HL-60 (cell line): ENCODE measurements at regions not wholly inside any gene's neighbourhood (a gene's known extent, or its start where the extent isn't known, plus 50 kb on each side); places are given as distances from the start of the nearest gene placed in this dataset.
"Not testable (repeated sequence)": the region's sequence is repeated elsewhere in the genome, so short reads cannot be mapped to it uniquely, and the experiment has no call there.

Source experiments
- DNase-seq, 2 experiments: peaks; one replicate each; pipeline ENCODE4 v3.0.0-alpha.2; 2010 to 2020; ENCODE audit warnings: low read depth in 1 of 2, low spot score in 1 of 2
- H3K27ac ChIP-seq: fragments of 250-450 bp; sonication (Bioruptor Pico); replicated peaks from 2 replicates; pipeline ENCODE4 v1.5.1; 2020; ENCODE audit warnings: mild to moderate bottlenecking, moderate library complexity
- H3K27me3 ChIP-seq: fragments of 250-450 bp; sonication (Bioruptor Pico); 2 replicates; pipeline ENCODE4 v1.5.1; 2021; ENCODE audit warnings: mild to moderate bottlenecking, moderate library complexity; ENCODE audit not compliant: insufficient read depth, poor library complexity, severe bottlenecking
- H3K4me3 ChIP-seq: replicated peaks from 2 replicates; pipeline ENCODE4 v1.5.1; 2011; ENCODE audit warnings: mild to moderate bottlenecking, control low read depth, low read length; ENCODE audit not compliant: insufficient read depth
- CTCF ChIP-seq: IDR thresholded peaks from one replicate; pipeline ENCODE4 v1.5.1; 2011; ENCODE audit warnings: low read length, control low read depth, inconsistent platforms; ENCODE audit not compliant: insufficient read depth
- GABPA ChIP-seq: IDR thresholded peaks from 2 replicates; pipeline ENCODE4 v1.6.1; 2012; ENCODE audit warnings: low read depth
- POLR2AphosphoS5 ChIP-seq: IDR thresholded peaks from 2 replicates; pipeline ENCODE4 v1.6.1; 2012; ENCODE audit warnings: low read depth
- REST ChIP-seq: IDR thresholded peaks from 2 replicates; pipeline ENCODE4 v1.6.1; 2012; ENCODE audit warnings: low read depth; ENCODE audit not compliant: insufficient replicate concordance
- SPI1 ChIP-seq: IDR thresholded peaks from 2 replicates; pipeline ENCODE4 v1.6.1; 2012; ENCODE audit warnings: low read depth, mild to moderate bottlenecking, borderline replicate concordance

DNA sequence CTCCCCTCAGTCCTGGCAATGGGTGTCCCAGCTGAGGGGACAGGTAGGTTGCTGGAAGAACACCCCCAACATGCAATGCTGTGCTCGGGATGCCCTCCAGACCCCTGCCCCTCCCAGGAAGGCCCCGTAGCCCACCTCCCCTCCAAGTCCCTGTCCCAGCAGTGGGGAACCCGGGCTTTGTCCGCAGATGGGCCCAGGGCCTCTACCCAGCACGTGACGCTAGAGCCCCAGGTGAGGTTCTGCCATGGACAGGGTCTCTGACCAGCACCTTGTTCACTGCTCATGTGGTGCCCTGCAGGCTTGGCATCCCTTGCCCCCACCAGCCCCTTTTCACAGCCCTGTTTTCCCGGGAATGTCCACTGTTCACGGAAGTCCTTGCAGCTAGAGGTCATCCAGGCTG lies 220.0 kb upstream of the SGCG start:
- no peak for DNase-seq
- TF ChIP-seq CTCF (no peak), REST (no peak), SPI1 (no peak), GABPA (no peak), POLR2AphosphoS5 (no peak)
- no peak overlapping the region for H3K27ac ChIP-seq
- no peak overlapping the region for H3K4me3 ChIP-seq
- no peaks in the 10 kb centered on the region for H3K27me3 ChIP-seq

GRCh38 chr13:22961342-22961741 lies 219.4 kb upstream of the SGCG start:
- not testable (repeated sequence) for DNase-seq, H3K27me3 ChIP-seq, H3K27ac ChIP-seq, H3K4me3 ChIP-seq
- peak; percentile 37; the same call in 1 of the 2 replicates for TF ChIP-seq SPI1

- no peak for DNase-seq
- Histone ChIP-seq H3K27me3 (no peaks in the 10 kb centered on the region), H3K27ac (no peak overlapping the region), H3K4me3 (no peak overlapping the region)
- TF ChIP-seq GABPA (no peak), SPI1 (no peak), REST (no peak), CTCF (no peak), POLR2AphosphoS5 (no peak)
These were observed 218.8 kb upstream of the SGCG start for GRCh38 chr13:22961835-22962537.

DNA sequence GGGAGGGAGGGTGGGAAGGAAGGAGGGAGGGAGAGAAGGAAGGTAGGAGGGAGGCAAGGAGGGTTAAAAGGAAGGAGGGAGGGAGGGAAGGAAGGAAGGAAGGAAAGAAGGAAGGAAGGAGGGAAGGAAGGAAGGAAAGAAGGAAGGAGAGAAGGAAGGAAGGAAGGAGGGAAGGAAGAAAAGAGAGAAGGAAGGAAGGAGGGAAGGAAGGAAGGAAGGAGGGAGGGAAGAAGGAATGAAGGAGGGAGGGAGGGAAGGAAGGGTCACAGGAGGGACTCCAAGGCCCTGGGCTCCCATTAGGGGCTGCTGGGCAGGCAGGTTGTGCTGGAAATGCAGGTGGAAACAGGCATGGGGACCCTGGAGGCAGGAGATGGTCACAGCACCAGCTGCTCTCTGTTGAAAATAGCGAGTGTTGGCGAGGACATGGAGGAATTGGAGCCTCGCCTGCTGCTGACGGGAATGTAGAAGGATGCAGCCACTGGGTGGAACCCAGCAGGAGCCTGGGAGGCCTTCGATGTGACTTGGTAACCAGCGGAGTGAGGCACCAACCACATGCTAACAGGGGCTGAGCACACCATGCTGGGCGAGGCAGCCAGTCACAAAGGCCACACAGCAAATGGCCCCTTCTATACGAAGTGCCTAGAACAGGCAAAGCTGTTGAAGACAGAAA lies 217.3 kb upstream of the SGCG start:
- not testable (repeated sequence) for H3K27ac ChIP-seq, H3K4me3 ChIP-seq, DNase-seq, H3K27me3 ChIP-seq
